Endodermal cell (in vitro differentiated cells): ENCODE measurements at regions not wholly inside any gene's neighbourhood (a gene's known extent, or its start where the extent isn't known, plus 50 kb on each side); places are given as distances from the start of the nearest gene placed in this dataset.

ENCODE experiments used
- DNase-seq: peaks from one replicate; pipeline ENCODE4 v3.0.0-alpha.2; 2017
- H3K27ac ChIP-seq: 2 replicates; pipeline ENCODE4 v1.5.1; 2013; ENCODE audit warnings: mild to moderate bottlenecking, low read depth, low read length, moderate library complexity
- H3K27me3 ChIP-seq: 2 replicates; pipeline ENCODE4 v1.6.1; 2013; ENCODE audit warnings: mild to moderate bottlenecking, low read length, moderate library complexity; ENCODE audit not compliant: insufficient read depth, control insufficient read depth, poor library complexity, severe bottlenecking
- H3K36me3 ChIP-seq: 2 replicates; pipeline ENCODE4 v1.7.0; 2013; ENCODE audit warnings: mild to moderate bottlenecking, low read length, moderate library complexity; ENCODE audit not compliant: control insufficient read depth, insufficient read depth
- H3K4me1 ChIP-seq: one replicate; pipeline ENCODE4 v1.7.0; 2013; ENCODE audit warnings: low read length; ENCODE audit not compliant: control insufficient read depth, insufficient read depth
- H3K4me3 ChIP-seq: 2 replicates; pipeline ENCODE4 v1.5.1; 2013; ENCODE audit warnings: mild to moderate bottlenecking, low read length, moderate library complexity
- H3K9ac ChIP-seq: 2 replicates; pipeline ENCODE4 v1.6.1; 2013; ENCODE audit warnings: mild to moderate bottlenecking, low read length, moderate library complexity; ENCODE audit not compliant: poor library complexity, severe bottlenecking; ENCODE audit errors: extremely low read depth
- H3K9me3 ChIP-seq: 2 replicates; pipeline ENCODE4 v1.6.1; 2013; ENCODE audit warnings: mild to moderate bottlenecking, low read length, moderate library complexity; ENCODE audit not compliant: control insufficient read depth
- H3K27ac Mint-ChIP-seq: 2 replicates; pipeline ENCODE4 v1.8.0; 2020; ENCODE audit warnings: mixed read lengths
- H3K27me3 Mint-ChIP-seq: 2 replicates; pipeline ENCODE4 v1.8.0; 2021; ENCODE audit warnings: mild to moderate bottlenecking, mixed read lengths; ENCODE audit not compliant: insufficient read depth
- H3K36me3 Mint-ChIP-seq: 2 replicates; pipeline ENCODE4 v1.8.0; 2020; ENCODE audit warnings: low read depth, mixed read lengths
- H3K4me1 Mint-ChIP-seq: 2 replicates; pipeline ENCODE4 v1.8.0; 2020; ENCODE audit warnings: mixed read lengths
- H3K4me3 Mint-ChIP-seq: 2 replicates; pipeline ENCODE4 v1.8.0; 2020; ENCODE audit warnings: mild to moderate bottlenecking, moderate library complexity, mixed read lengths
- H3K9me3 Mint-ChIP-seq: 2 replicates; pipeline ENCODE4 v1.8.0; 2020; ENCODE audit warnings: mild to moderate bottlenecking, mixed read lengths
- CTCF ChIP-seq: fragments of 200-600 bp; sonication (generic); conservative IDR thresholded peaks from 2 replicates; pipeline ENCODE4 v1.5.0; 2021; ENCODE audit warnings: antibody characterized with exemption, mild to moderate bottlenecking
- WGBS, 2 experiments: methylation state at CpG; one replicate each; pipeline versions ENCODE4 v1.1.5 to v1.1.7; 2013; ENCODE audit warnings: missing lambda C conversion rate in 2 of 2, mixed read lengths in 1 of 2; ENCODE audit not compliant: insufficient coverage in 1 of 2, insufficient read length in 1 of 2; 5-methylcytosine and 5-hydroxymethylcytosine counted together

DNA sequence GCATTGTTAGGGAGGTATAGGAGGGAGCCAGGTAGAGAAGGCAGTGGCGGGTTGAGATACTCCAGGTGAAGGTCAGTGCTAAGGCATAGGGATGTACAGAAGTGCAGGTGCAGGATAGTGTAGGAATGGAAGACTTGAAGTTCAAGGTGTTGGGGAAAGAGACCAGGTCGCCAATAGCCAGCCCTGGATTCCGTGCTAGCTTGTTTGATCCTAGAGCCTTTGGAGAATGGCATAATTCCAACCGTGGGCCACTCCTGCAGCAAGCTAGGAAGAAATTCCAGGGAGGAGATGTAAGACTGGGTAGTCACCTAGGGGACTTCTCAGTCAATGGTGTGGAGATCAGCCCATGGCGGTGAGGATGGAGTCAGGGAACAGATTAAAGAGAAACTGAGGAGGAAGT, 272.7 kb downstream of the RPS24 start:
- Mint-ChIP-seq H3K9me3 (no peaks in the 10 kb centered on the region), H3K36me3 (no peaks in the 10 kb centered on the region), H3K27me3 (peaks cover 20% of the 10 kb centered on the region), H3K27ac (no peak overlapping the region), H3K4me1 (peaks cover 10% of the 10 kb centered on the region), H3K4me3 (no peak overlapping the region)
- H3K27ac ChIP-seq: no peak overlapping the region
- no peak overlapping the region for H3K4me3 ChIP-seq
- DNase-seq: no peak
- TF ChIP-seq CTCF: no peak
- no peak overlapping the region for H3K9ac ChIP-seq
- no peaks in the 10 kb centered on the region for H3K4me1 ChIP-seq
- no peaks in the 10 kb centered on the region for H3K9me3 ChIP-seq
- WGBS, 2 experiments: 85 to 90% methylated on average over 4 to 5 of the region's 5 CpGs
- H3K27me3 ChIP-seq: peaks cover 3% of the 10 kb centered on the region
- no peaks in the 10 kb centered on the region for H3K36me3 ChIP-seq

DNA sequence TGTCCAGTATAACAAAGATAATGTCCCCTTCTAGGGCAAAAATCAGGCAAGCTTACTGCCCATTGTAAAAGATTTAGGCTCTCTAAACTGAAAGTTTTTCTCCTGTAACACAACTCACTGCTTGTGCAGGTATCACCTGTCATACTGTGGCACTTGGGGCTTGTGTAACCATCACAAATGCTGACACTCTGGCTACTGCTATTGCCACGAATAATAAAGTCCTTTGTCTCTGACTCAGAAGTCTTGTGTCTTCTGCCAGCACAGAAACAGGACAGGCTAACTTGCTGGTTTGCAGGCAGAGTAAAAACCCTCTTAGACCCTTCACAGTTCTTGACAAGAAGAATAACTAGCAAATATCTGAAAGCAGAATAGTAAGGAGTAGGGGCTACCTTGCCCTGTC, 273.9 kb downstream of the RPS24 start:
- TF ChIP-seq CTCF: no peak

GRCh38 chr10:78309536-78310237, 276.0 kb downstream of the RPS24 start:
- no peak for TF ChIP-seq CTCF
- H3K27me3 ChIP-seq: peaks cover 3% of the 10 kb centered on the region
- 94 to 98% methylated on average over 8 to 13 of the region's 15 CpGs for WGBS, 2 experiments
- Mint-ChIP-seq H3K27ac (no peak overlapping the region), H3K27me3 (peaks cover 23% of the 10 kb centered on the region), H3K4me1 (no peaks in the 10 kb centered on the region), H3K9me3 (no peaks in the 10 kb centered on the region), H3K36me3 (no peaks in the 10 kb centered on the region), H3K4me3 (no peak overlapping the region)
- no peaks in the 10 kb centered on the region for H3K9me3 ChIP-seq
- DNase-seq: no peak
- no peak overlapping the region for H3K9ac ChIP-seq
- no peak overlapping the region for H3K27ac ChIP-seq
- no peak overlapping the region for H3K4me3 ChIP-seq
- H3K4me1 ChIP-seq: no peaks in the 10 kb centered on the region
- no peaks in the 10 kb centered on the region for H3K36me3 ChIP-seq

More for the DNA sequence above, 273.9 kb downstream of the RPS24 start:
- no peak overlapping the region for H3K9ac ChIP-seq
- no peak for DNase-seq
- H3K4me3 Mint-ChIP-seq: no peak overlapping the region
- 62% methylated on average over 1 of the region's 1 CpG; no CpG with 5 or more reads in 1 of the 2 experiments for WGBS, 2 experiments
- no peak overlapping the region for H3K4me3 ChIP-seq
- H3K4me1 Mint-ChIP-seq: peaks cover 3% of the 10 kb centered on the region
- H3K27me3 Mint-ChIP-seq: peaks cover 24% of the 10 kb centered on the region
- no peaks in the 10 kb centered on the region for H3K9me3 Mint-ChIP-seq
- peaks cover 3% of the 10 kb centered on the region for H3K27me3 ChIP-seq
- no peak overlapping the region for H3K27ac Mint-ChIP-seq
- no peaks in the 10 kb centered on the region for H3K36me3 Mint-ChIP-seq
- no peak overlapping the region for H3K27ac ChIP-seq
- H3K4me1 ChIP-seq: no peaks in the 10 kb centered on the region
- no peaks in the 10 kb centered on the region for H3K9me3 ChIP-seq
- no peaks in the 10 kb centered on the region for H3K36me3 ChIP-seq
